H4 (cell line): ENCODE measurements at regions not wholly inside any gene's neighbourhood (a gene's known extent, or its start where the extent isn't known, plus 50 kb on each side); places are given as distances from the start of the nearest gene placed in this dataset.

Source experiments
- DNase-seq: peaks from one replicate; pipeline ENCODE4 v3.0.0-alpha.2; 2015; ENCODE audit warnings: low spot score

GRCh38 chr1:90650401-90650800 is 66.7 kb downstream of the BARHL2 start:
- DNase-seq: no peak

GRCh38 chr1:90640325-90640724 is 76.8 kb downstream of the BARHL2 start:
- no peak for DNase-seq

- no peak for DNase-seq
Measured at GRCh38 chr1:90622666-90623065, 94.4 kb downstream of the BARHL2 start.

DNA sequence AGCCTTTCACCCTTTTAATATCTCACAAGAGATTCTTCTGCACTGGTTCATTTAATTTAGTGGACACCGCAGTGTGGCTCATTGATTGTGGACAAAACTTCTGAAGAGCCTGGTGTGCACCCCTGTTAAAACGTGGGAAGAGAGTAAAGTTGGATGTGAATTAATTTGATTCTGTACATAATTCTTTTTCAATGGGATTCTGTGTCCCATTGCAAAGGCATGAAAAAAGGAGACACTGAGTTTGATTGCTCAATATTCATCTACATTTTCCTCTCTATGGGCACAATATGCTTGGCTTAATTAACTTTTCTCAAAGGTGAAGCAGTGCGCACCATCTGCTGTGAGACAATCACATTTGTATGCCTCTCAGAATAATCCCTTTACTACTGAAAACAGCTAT is 95.1 kb downstream of the BARHL2 start:
- no peak for DNase-seq

GRCh38 chr1:90616395-90616794 is 100.7 kb downstream of the BARHL2 start:
- DNase-seq: peak; percentile 19

DNA sequence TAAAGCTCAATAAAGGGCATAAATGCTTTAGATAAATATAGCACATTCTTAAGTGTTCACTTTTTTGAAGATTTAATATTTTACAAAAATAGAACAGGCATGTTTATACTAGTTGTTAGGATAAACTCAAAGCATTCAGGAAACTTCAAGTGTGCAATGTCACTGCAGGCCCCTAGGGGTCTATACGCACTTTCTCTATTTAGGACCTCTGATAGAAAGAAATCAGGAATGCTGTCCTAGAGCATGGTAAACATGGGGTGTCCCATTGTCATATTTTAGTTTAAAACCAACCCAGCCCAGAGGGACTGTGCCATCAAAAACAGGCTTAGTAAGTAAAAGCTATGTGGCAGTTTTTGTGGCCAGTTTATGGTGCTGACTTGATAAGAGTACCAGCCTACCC is 102.2 kb downstream of the BARHL2 start:
- no peak for DNase-seq

DNA sequence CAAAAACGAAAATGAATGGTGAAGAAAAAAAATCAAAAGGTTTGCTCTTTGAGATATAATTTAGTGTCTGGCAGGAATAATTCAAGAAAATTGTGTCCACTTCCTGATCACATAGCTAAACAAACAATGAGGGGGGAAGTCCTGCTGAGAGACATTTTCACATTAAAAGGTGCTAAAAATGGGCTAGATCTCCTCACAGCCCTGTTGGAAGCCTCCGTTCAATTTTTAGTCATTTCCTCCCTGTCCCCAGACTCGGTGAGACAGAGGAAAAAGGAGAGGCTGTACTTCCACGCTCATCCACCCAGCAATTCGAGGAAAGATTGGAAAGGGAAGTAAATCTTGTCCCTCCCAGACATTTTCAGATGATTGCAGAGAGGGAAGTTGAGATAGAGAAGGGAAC is 103.7 kb downstream of the BARHL2 start:
- no peak for DNase-seq

- DNase-seq: no peak
Measured at GRCh38 chr1:90612033-90612432, 105.1 kb downstream of the BARHL2 start.

GRCh38 chr1:90607736-90608135 is 109.4 kb downstream of the BARHL2 start:
- no peak for DNase-seq

- DNase-seq: no peak
Measured at GRCh38 chr1:90605070-90605469, 112.0 kb downstream of the BARHL2 start.

DNA sequence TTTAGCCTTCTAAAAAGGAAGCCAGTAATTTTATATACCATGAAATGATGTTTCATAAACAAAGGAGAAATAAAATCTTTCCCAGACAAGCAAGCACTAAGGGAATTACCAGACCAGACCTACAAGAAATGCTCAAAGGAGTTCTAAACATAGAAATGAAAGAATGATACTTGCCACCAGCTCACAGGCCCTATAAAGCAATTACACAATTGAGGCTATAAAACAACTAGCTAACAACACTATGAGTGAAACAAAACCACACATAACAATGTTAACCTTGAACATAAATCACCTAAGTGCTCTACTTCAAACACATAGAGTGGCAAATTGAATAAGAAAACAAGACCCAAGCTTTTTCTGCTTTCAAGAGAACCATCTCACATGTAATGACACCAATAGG is 123.8 kb downstream of the BARHL2 start:
- no peak for DNase-seq

DNA sequence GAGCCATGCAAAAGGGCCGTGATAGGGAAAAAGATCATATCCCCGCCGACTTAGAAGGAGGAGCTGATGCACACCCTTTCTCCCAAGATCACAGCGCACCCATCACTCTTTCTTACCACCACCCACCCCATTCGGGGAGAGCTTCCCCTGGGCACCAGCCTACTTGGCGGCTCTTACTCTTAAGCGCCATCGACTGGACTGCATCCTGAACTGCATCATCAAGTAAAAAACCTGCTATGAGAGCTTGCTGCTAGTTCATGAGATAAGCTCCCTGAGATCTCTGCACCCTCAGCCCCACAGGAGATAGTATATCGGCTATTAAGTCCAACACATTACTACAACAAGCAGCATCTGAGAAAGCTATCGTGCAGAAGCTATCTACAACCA is 125.1 kb downstream of the BARHL2 start:
- DNase-seq: no peak

DNA sequence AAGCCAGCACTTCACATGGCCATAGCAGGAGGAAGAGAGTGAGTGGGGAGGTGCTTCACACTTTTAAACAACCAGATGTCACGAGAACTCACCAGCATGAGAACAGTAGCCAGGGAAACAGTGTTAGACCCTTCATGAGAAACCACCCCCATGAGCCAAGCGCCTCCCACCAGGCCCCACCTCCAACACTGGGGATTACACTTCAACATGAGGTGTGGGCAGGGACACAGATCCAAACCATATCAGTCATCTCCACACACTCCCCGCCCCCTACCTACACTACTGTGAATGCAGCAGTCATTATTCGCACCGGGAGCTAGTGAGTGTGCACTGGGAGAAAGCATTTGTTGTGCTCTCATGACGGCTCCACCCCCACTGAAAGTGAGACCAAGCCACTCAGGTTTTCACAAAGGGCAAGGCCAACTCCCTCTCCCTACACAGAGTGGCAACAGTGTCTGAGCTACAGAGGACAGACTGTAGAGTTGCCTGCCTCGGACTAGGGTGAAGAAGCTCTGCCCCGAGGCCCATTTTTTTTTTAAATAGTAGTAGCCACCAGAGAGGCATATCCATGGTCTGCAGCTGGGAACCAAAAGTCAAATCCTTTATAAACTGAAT is 125.6 kb downstream of the BARHL2 start:
- DNase-seq: no peak

DNA sequence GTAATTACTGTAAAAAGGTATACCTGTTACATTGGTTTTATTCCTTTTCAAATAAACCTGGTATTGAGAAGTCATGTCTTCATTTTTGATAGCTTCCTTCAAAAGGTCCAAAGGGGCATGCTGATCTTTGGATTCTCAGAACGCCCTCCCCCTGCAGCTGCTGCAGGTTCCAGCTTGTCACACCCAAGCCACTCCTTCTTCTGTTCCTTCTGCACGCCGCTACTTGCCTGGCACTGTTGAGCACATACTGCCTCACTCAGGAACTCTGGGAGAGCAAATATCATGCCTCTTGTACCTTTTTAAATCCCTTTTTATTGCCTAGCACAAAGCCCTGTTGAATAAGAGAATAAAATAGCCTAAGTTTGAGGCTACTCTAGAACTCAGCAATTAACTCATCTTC is 136.9 kb downstream of the BARHL2 start:
- no peak for DNase-seq

DNA sequence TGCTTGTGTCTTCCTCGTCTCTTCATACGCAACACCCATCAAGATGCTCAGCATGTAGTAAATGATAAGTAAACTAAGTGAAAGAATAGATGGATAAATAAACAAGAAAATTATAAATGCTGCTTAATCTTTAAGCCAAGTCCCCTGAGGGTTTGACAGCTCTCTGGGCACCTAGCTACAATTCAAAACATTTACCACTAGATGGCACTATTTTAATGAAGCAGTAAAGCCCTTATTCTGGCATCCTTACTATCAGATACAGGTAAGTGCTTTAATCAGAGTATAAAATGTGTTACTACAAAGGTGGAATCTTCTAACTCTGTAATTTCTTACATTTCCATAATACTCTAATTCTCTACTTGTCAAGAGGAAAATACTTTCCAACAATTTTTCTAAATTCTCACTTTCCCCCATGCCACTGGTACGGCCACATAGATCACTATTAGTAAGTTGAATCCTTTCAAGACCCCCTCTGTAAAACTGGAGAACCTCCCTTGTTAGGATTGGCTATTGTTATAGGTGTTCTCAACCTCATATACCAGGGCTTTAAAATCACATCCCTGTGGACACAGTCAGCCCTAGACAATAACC is 137.8 kb downstream of the BARHL2 start:
- DNase-seq: peak; percentile 22

- DNase-seq: no peak
Measured at GRCh38 chr1:90574692-90575370, 142.3 kb downstream of the BARHL2 start.

DNA sequence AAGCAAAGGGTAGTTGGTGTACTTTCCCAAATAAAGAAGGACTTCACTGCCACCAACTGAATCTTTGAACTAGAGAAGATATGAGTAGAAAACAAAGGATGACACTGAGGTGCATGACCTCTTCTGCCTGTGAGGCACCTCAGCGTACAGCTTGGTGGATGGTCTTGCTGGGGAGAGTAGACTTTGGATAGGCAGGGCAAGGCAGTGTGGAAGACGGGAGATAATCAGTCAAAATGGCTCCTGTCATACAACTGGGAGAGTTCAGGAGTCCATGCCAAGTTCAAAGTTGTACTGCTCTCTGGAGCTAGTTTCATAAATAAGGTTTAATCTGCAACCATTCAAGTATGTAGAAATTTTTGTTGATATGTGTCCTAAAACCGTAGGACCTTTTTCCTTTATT is 143.4 kb downstream of the BARHL2 start:
- no peak for DNase-seq

DNA sequence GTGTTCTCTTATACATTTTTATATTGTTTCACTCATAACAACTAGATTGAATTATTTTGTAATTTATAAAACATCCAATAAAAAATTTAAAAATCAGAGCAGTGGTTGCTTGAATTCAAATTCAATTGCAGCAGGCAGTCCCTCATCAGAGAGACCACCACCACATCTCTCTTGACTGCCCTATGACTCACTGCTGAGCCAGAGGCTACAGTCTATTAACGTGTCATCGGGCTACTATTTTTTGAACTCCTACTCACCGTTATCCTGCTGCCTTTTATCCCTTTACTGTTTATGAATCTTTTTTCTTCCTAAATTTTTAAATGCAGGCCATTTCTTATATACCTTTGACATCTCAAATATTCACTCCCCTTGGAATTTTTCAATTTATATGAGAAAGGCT is 144.7 kb downstream of the BARHL2 start:
- no peak for DNase-seq

DNA sequence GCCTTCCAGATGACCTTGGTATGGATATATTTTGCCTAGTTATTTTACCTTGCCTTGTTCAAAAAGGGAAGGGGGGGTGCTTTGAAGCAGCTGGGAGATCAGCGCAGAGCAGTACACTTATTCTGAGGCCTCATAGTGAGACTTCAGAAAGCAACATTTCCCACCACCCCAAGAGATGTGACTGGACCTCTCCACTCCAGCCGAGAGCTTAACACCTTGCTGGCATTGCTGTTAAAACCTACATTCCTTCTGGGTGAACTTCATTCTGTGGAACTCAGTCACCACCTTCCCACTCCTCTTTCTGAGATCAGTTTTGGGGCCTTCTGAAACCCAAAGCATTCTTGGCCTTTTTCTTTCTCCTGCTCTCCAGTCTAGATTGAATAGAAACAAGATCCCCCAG is 148.7 kb downstream of the BARHL2 start:
- DNase-seq: no peak

DNA sequence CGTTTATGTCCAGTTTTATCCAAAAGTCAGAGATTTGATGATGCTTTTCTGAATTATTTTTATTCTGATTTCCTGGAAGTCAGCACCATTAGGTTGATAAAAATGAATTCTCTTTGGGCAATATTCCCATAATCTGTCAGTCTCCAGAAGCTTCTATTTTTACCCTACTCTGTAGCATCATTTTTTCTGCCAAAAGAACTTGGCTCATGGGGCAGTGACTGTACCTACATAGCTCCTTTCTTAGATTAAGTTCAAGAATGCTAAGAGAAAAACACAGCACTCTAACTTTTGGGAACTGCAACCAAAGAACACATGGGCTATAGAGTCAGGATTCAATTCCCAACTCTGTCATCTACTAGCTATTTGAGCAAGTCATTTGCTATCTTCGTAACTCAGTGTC is 152.9 kb downstream of the BARHL2 start:
- DNase-seq: no peak

GRCh38 chr1:90562892-90563291 is 154.2 kb downstream of the BARHL2 start:
- DNase-seq: no peak

DNA sequence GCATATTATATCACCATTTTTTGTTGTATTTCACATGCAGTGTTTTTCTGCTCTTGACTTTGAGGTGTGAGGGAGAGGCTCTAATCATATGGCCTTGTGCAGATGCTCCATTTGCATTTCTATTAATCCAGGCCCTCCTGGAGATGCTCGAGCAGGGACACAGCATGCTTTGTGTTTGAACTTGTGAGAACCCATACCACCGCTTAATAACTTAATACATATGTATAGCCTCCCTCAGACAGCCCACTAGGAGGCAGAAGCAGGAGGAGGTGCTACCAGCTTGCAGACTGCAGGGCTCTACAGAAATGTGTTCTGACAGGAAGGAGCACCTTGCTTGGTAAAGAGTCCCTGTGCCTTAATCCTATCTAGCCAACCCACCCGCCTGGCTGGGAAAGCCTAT is 155.2 kb downstream of the BARHL2 start:
- DNase-seq: no peak

GRCh38 chr1:90561103-90561783 is 155.9 kb downstream of the BARHL2 start:
- no peak for DNase-seq
